CD14-positive monocyte (primary cell): ENCODE measurements at regions not wholly inside any gene's neighbourhood (a gene's known extent, or its start where the extent isn't known, plus 50 kb on each side); places are given as distances from the start of the nearest gene placed in this dataset.

ENCODE experiments used
- DNase-seq, 3 donors: peaks; one replicate each; pipeline ENCODE4 v3.0.0-alpha.2; 2011 to 2022
- H2AFZ ChIP-seq: 2 replicates; pipeline ENCODE4 v1.6.0; 2012; ENCODE audit warnings: mild to moderate bottlenecking, low read depth, low read length, inconsistent platforms; ENCODE audit not compliant: insufficient read depth, poor library complexity, severe bottlenecking
- H3K27ac ChIP-seq, 2 donors: 1 replicate in 1 of 2; 2 replicates in 1 of 2; pipeline ENCODE4 v1.5.1; 2012 to 2013; ENCODE audit warnings: low read length in 2 of 2, control low read depth in 1 of 2, inconsistent platforms in 1 of 2, low read depth in 1 of 2, mild to moderate bottlenecking in 1 of 2
- H3K27me3 ChIP-seq, 2 donors: one replicate each; pipeline versions ENCODE4 v1.6.0 to v1.6.1; 2011 to 2013; ENCODE audit warnings: low read length in 2 of 2; ENCODE audit not compliant: control insufficient read depth in 2 of 2, insufficient read depth in 2 of 2
- H3K36me3 ChIP-seq, 2 donors: replicated peaks in 1 of 2; 1 replicate in 1 of 2; 2 replicates in 1 of 2; pipeline versions ENCODE4 v1.5.1 to v1.6.1; 2012 to 2013; ENCODE audit warnings: low read length in 2 of 2, control low read depth in 1 of 2, inconsistent platforms in 1 of 2, mild to moderate bottlenecking in 1 of 2; ENCODE audit not compliant: insufficient read depth in 2 of 2, control insufficient read depth in 1 of 2
- H3K4me1 ChIP-seq, 2 donors: 1 replicate in 1 of 2; 2 replicates in 1 of 2; pipeline versions ENCODE4 v1.5.1 to v1.6.1; 2012 to 2013; ENCODE audit warnings: low read length in 2 of 2, control low read depth in 1 of 2, inconsistent platforms in 1 of 2, mild to moderate bottlenecking in 1 of 2, moderate library complexity in 1 of 2; ENCODE audit not compliant: insufficient read depth in 2 of 2, control insufficient read depth in 1 of 2
- H3K4me2 ChIP-seq: replicated peaks from 2 replicates; pipeline ENCODE3; 2012; ENCODE audit warnings: low read length, moderate library complexity, mild to moderate bottlenecking; ENCODE audit not compliant: poor library complexity, severe bottlenecking; ENCODE audit errors: extremely low read depth
- H3K4me3 ChIP-seq, 3 experiments: fragments of 200-600 bp in 1 of 3; sonication (generic) in 1 of 3; replicated peaks in 1 of 3; 1 replicate in 2 of 3; 2 replicates in 1 of 3; pipeline ENCODE4 v1.5.1; 2011 to 2013; ENCODE audit warnings: low read length in 3 of 3, mild to moderate bottlenecking in 3 of 3, control low read depth in 2 of 3, low read depth in 2 of 3, inconsistent platforms in 1 of 3, moderate library complexity in 1 of 3
- H3K79me2 ChIP-seq: 2 replicates; pipeline ENCODE4 v1.6.0; 2012; ENCODE audit warnings: mild to moderate bottlenecking, control low read depth, inconsistent platforms, low read length, moderate library complexity; ENCODE audit not compliant: insufficient read depth
- H3K9ac ChIP-seq: 2 replicates; pipeline ENCODE4 v1.6.0; 2017; ENCODE audit warnings: low read length, mild to moderate bottlenecking; ENCODE audit not compliant: insufficient read depth, poor library complexity, severe bottlenecking
- H3K9me3 ChIP-seq, 2 donors: replicated peaks in 1 of 2; 1 replicate in 1 of 2; 2 replicates in 1 of 2; pipeline versions ENCODE4 v1.5.1 to v1.6.1; 2012 to 2013; ENCODE audit warnings: low read length in 2 of 2, control low read depth in 1 of 2; ENCODE audit not compliant: control insufficient read depth in 1 of 2, insufficient read depth in 1 of 2
- H4K20me1 ChIP-seq: 2 replicates; pipeline ENCODE4 v1.6.0; 2012; ENCODE audit warnings: mild to moderate bottlenecking, low read length, control low read depth, moderate library complexity; ENCODE audit not compliant: insufficient read depth
- H3K27ac Mint-ChIP-seq, 7 donors: one replicate each; pipeline ENCODE4 v1.8.0; 2020; ENCODE audit warnings: mild to moderate bottlenecking in 7 of 7, mixed read lengths in 7 of 7, moderate library complexity in 6 of 7, inconsistent platforms in 2 of 7
- H3K27me3 Mint-ChIP-seq, 3 donors: one replicate each; pipeline ENCODE4 v1.8.0; 2021 to 2022; ENCODE audit warnings: low read depth in 3 of 3, mild to moderate bottlenecking in 3 of 3, mixed read lengths in 3 of 3, moderate library complexity in 3 of 3, inconsistent platforms in 1 of 3
- H3K36me3 Mint-ChIP-seq, 2 donors: one replicate each; pipeline ENCODE4 v1.8.0; 2020; ENCODE audit warnings: mixed read lengths in 2 of 2, inconsistent platforms in 1 of 2, mild to moderate bottlenecking in 1 of 2
- H3K4me1 Mint-ChIP-seq: one replicate; pipeline ENCODE4 v1.8.0; 2020; ENCODE audit warnings: mild to moderate bottlenecking, mixed read lengths
- H3K4me3 Mint-ChIP-seq, 2 donors: one replicate each; pipeline ENCODE4 v1.8.0; 2020; ENCODE audit warnings: mild to moderate bottlenecking in 2 of 2, mixed read lengths in 2 of 2, moderate library complexity in 1 of 2
- H3K9me3 Mint-ChIP-seq, 7 donors: one replicate each; pipeline ENCODE4 v1.8.0; 2020 to 2022; ENCODE audit warnings: mixed read lengths in 7 of 7, mild to moderate bottlenecking in 6 of 7, moderate library complexity in 6 of 7, inconsistent platforms in 2 of 7
- WGBS: methylation state at CpG from one replicate; pipeline ENCODE4 v1.1.5; 2013; ENCODE audit warnings: missing lambda C conversion rate; ENCODE audit not compliant: insufficient coverage; 5-methylcytosine and 5-hydroxymethylcytosine counted together
- intact Hi-C, 2 donors: fragments of 100-400 bp; cut with micrococcal nuclease; formaldehyde crosslinking; loops; one replicate each; pipeline versions ENCODE4 v1.15.0 to v1.15.1; 2023
- TF ChIP-seq, protein P1 (sequence below): fragments of 200-600 bp; IDR thresholded peaks from one replicate; pipeline ENCODE4 v1.8.0; 2022; ENCODE audit warnings: antibody characterized with exemption, mild to moderate bottlenecking

DNA sequence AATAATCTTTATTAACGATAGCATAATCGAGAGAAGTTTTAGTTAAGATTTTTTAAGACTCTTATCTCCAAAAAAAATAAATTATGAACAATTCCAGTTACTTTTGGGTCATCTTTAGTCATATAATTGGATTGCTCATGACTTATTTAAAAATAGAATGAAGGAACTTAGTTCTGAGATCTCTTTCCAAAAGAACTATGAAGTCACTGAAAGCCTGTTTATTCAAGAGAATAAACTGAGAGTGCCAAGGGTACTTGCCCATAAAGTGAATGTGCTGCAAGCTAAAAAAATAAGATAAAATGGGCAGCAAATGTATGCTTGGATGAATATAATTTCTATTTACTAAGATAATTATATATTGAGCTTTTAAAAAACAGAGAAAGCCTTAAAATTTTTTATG lies 176.5 kb upstream of the PLSCR5 start:
- no peaks in the 10 kb centered on the region for H3K4me1 Mint-ChIP-seq
- no peaks in the 10 kb centered on the region for H3K27me3 ChIP-seq
- no peaks in the 10 kb centered on the region for H3K79me2 ChIP-seq
- no peak overlapping the region for H3K9ac ChIP-seq
- no peak overlapping the region for H3K4me2 ChIP-seq
- no peaks in the 10 kb centered on the region for H3K36me3 Mint-ChIP-seq
- H3K9me3 Mint-ChIP-seq: peaks cover 0 to 3% (median 0%) of the 10 kb centered on the region in 7 donors
- no peaks in the 10 kb centered on the region for H3K4me1 ChIP-seq
- no peaks in the 10 kb centered on the region for H4K20me1 ChIP-seq
- H2AFZ ChIP-seq: no peak overlapping the region
- H3K27ac Mint-ChIP-seq: no peak overlapping the region
- no peaks in the 10 kb centered on the region for H3K36me3 ChIP-seq
- intact Hi-C loops: no loop called here
- TF ChIP-seq, protein P1, sequence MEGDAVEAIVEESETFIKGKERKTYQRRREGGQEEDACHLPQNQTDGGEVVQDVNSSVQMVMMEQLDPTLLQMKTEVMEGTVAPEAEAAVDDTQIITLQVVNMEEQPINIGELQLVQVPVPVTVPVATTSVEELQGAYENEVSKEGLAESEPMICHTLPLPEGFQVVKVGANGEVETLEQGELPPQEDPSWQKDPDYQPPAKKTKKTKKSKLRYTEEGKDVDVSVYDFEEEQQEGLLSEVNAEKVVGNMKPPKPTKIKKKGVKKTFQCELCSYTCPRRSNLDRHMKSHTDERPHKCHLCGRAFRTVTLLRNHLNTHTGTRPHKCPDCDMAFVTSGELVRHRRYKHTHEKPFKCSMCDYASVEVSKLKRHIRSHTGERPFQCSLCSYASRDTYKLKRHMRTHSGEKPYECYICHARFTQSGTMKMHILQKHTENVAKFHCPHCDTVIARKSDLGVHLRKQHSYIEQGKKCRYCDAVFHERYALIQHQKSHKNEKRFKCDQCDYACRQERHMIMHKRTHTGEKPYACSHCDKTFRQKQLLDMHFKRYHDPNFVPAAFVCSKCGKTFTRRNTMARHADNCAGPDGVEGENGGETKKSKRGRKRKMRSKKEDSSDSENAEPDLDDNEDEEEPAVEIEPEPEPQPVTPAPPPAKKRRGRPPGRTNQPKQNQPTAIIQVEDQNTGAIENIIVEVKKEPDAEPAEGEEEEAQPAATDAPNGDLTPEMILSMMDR: no peak
- H3K4me3 ChIP-seq: no peak overlapping the region
- no CpG with 5 or more reads among the region's 2 CpGs for WGBS
- no peaks in the 10 kb centered on the region for H3K9me3 ChIP-seq
- H3K4me3 Mint-ChIP-seq: no peak overlapping the region
- no peaks in the 10 kb centered on the region for H3K27me3 Mint-ChIP-seq
- no peak overlapping the region for H3K27ac ChIP-seq
- no peak for DNase-seq

DNA sequence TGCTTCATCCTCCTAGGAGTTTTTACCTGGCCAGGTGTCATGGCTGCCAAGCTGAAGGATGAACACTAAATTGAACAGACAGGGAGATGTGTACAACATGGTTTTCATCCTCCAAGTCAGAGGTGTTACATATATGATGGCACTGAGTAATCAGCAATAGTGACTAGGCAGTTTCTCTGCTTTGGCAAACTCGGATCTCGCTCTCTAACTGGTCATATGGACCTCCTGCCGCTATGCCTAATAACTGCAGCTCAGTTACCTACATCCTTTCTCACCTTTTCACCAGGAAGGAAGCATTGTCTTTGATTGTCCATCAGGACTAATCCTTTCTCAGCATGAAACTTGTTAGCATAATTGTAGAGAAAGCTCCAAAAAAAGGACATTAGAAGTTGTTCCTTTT lies 175.9 kb upstream of the PLSCR5 start:
- H3K4me1 Mint-ChIP-seq: no peaks in the 10 kb centered on the region
- no peak overlapping the region for H3K4me3 ChIP-seq
- TF ChIP-seq, protein P1: no peak
- H3K27me3 Mint-ChIP-seq: no peaks in the 10 kb centered on the region
- intact Hi-C loops: no loop called here
- H3K4me1 ChIP-seq: no peaks in the 10 kb centered on the region
- H3K36me3 Mint-ChIP-seq: no peaks in the 10 kb centered on the region
- H3K9me3 Mint-ChIP-seq: peaks cover 0 to 3% (median 0%) of the 10 kb centered on the region in 7 donors
- no peak overlapping the region for H3K27ac Mint-ChIP-seq
- no peaks in the 10 kb centered on the region for H3K79me2 ChIP-seq
- no peak overlapping the region for H3K4me2 ChIP-seq
- H4K20me1 ChIP-seq: no peaks in the 10 kb centered on the region
- H3K27ac ChIP-seq: no peak overlapping the region
- no peaks in the 10 kb centered on the region for H3K27me3 ChIP-seq
- no peak for DNase-seq
- WGBS: no CpG with 5 or more reads among the region's 3 CpGs
- no peak overlapping the region for H3K4me3 Mint-ChIP-seq
- H3K36me3 ChIP-seq: no peaks in the 10 kb centered on the region
- H3K9me3 ChIP-seq: no peaks in the 10 kb centered on the region
- no peak overlapping the region for H2AFZ ChIP-seq
- H3K9ac ChIP-seq: no peak overlapping the region
